GM23248 (cell line): ENCODE measurements at regions not wholly inside any gene's neighbourhood (a gene's known extent, or its start where the extent isn't known, plus 50 kb on each side); places are given as distances from the start of the nearest gene placed in this dataset.

ENCODE experiments used
- EZH2 ChIP-seq: fragments of 200-600 bp; sonication (generic); IDR thresholded peaks from 2 replicates; pipeline ENCODE4 v1.6.1; 2018; ENCODE audit warnings: antibody characterized with exemption, mild to moderate bottlenecking; ENCODE audit not compliant: insufficient read depth, poor library complexity, severe bottlenecking
- EZH2phosphoT487 ChIP-seq: fragments of 200-600 bp; sonication (generic); IDR thresholded peaks from 2 replicates; pipeline ENCODE4 v1.6.1; 2018; ENCODE audit warnings: antibody characterized with exemption, moderate library complexity, mild to moderate bottlenecking, low read depth; ENCODE audit not compliant: insufficient read depth

- TF ChIP-seq EZH2 (no peak), EZH2phosphoT487 (no peak)
Measured at GRCh38 chr11:101803651-101804050, 111.2 kb upstream of the CEP126 start.
